K562 (cell line): ENCODE measurements at regions not wholly inside any gene's neighbourhood (a gene's known extent, or its start where the extent isn't known, plus 50 kb on each side); places are given as distances from the start of the nearest gene placed in this dataset.

Source experiments
- ATAC-seq: fragments of 200-7000 bp; cut with Tn5 transposase; 3 replicates; pipeline ENCODE4 v1.9.1; 2020; ENCODE audit warnings: moderate library complexity
- BruUV-seq: library from RNA; stranded (reverse); fragments of 400-500 nt; replicated peaks from 2 replicates; lab custom pipeline; 2021; lab: Mats Ljungman, UMichigan
- CTCF ChIA-PET: fragments of 300-600 bp; formaldehyde crosslinking; extraction: SDS; loops from one replicate; lab custom pipeline; 2021; ENCODE audit warnings: low intra/inter-chr PET ratio; lab: Yijun Ruan, JAX
- POLR2A ChIA-PET: fragments of 300-600, 350-650 bp; sonication (Branson Sonifier 250); formaldehyde crosslinking; extraction: SDS; loops from one replicate; lab custom pipeline; 2021; ENCODE audit warnings: antibody characterized with exemption, inconsistent platforms; lab: Yijun Ruan, JAX
- DNase-seq, 4 experiments: peaks; one replicate each; pipeline versions ENCODE4 v3.0.0 to v3.0.0-alpha.2; 2011 to 2018; ENCODE audit warnings: low spot score in 3 of 4, mixed read lengths in 3 of 4; ENCODE audit errors: extremely low read depth in 1 of 4
- FAIRE-seq: peaks from 2 replicates; lab custom pipeline; 2011; peaks lifted over from hg19 to GRCh38; lab: Jason Lieb, UNC
- H2AFZ ChIP-seq: 2 replicates; pipeline ENCODE4 v1.6.0; 2011; ENCODE audit warnings: low read depth, low read length, control low read depth, inconsistent platforms
- H3K27ac ChIP-seq: fragments of 200-600 bp; 3 replicates; pipeline ENCODE4 v1.8.0; 2011; ENCODE audit warnings: low read depth, mild to moderate bottlenecking, control low read depth, inconsistent platforms, low read length, moderate library complexity, mixed read lengths; ENCODE audit errors: extremely low read depth
- H3K27me3 ChIP-seq, 2 experiments: fragments of 300-600 bp in 1 of 2; 2 replicates in 1 of 2; 3 replicates in 1 of 2; pipeline versions ENCODE4 v1.6.0 to v1.8.0; 2011; ENCODE audit warnings: inconsistent platforms in 2 of 2, low read length in 2 of 2, mild to moderate bottlenecking in 1 of 2, mixed read lengths in 1 of 2, moderate library complexity in 1 of 2; ENCODE audit not compliant: control insufficient read depth in 2 of 2, insufficient read depth in 2 of 2
- H3K36me3 ChIP-seq: fragments of 300-600 bp; 3 replicates; pipeline ENCODE4 v1.8.0; 2011; ENCODE audit warnings: mild to moderate bottlenecking, low read length, inconsistent platforms; ENCODE audit not compliant: control insufficient read depth, insufficient read depth
- H3K4me1 ChIP-seq, 2 experiments: fragments of 200-600 bp in 1 of 2; replicated peaks in 1 of 2; 2 replicates in 1 of 2; 3 replicates in 1 of 2; pipeline versions ENCODE4 v1.5.1 to v1.8.0; 2011; ENCODE audit warnings: inconsistent platforms in 2 of 2, low read length in 2 of 2, mild to moderate bottlenecking in 1 of 2, mixed read lengths in 1 of 2, moderate library complexity in 1 of 2; ENCODE audit not compliant: control insufficient read depth in 2 of 2, insufficient read depth in 2 of 2
- H3K4me2 ChIP-seq: 2 replicates; pipeline ENCODE4 v1.6.1; 2011; ENCODE audit warnings: low read length, control low read depth, inconsistent platforms, mixed read lengths; ENCODE audit not compliant: insufficient read depth
- H3K4me3 ChIP-seq: fragments of 200-600 bp; sonication (generic), shearing (Covaris generic); 2 replicates; pipeline ENCODE4 v1.5.1; 2016; ENCODE audit warnings: control low read depth, inconsistent platforms
- H3K79me2 ChIP-seq: fragments of 200-600 bp; 3 replicates; pipeline ENCODE4 v1.8.0; 2011; ENCODE audit warnings: low read length, inconsistent platforms; ENCODE audit not compliant: control insufficient read depth, insufficient read depth
- H3K9ac ChIP-seq, 2 experiments: 2 replicates each; pipeline versions ENCODE4 v1.6.0 to v1.6.1; 2011; ENCODE audit warnings: low read depth in 2 of 2, low read length in 2 of 2, control low read depth in 1 of 2, inconsistent platforms in 1 of 2, mild to moderate bottlenecking in 1 of 2, mixed read lengths in 1 of 2; ENCODE audit not compliant: insufficient read depth in 1 of 2
- H3K9me1 ChIP-seq: one replicate; pipeline ENCODE4 v1.6.0; 2011; ENCODE audit warnings: inconsistent platforms, mild to moderate bottlenecking, low read length, moderate library complexity; ENCODE audit not compliant: control insufficient read depth, insufficient read depth
- H3K9me3 ChIP-seq: replicated peaks from 2 replicates; pipeline ENCODE4 v1.5.1; 2011; ENCODE audit warnings: low read depth, low read length, inconsistent platforms; ENCODE audit not compliant: control insufficient read depth, insufficient read depth
- H4K20me1 ChIP-seq: replicated peaks from 2 replicates; pipeline ENCODE4 v1.6.1; 2011; ENCODE audit warnings: low read length, inconsistent platforms, mixed read lengths; ENCODE audit not compliant: control insufficient read depth, insufficient read depth
- CHD1 ChIP-seq: fragments of 200-600 bp; sonication (generic); IDR thresholded peaks from one replicate; pipeline ENCODE4 v1.6.1; 2012; ENCODE audit warnings: mild to moderate bottlenecking, moderate library complexity, low read length, inconsistent platforms
- DDX20 ChIP-seq: fragments of 450-650 bp; IDR thresholded peaks from 2 replicates; pipeline ENCODE4 v1.6.1; 2016; ENCODE audit warnings: missing genetic modification characterization, low read depth, mild to moderate bottlenecking, missing compliant biosample characterization, moderate library complexity
- DIDO1 ChIP-seq: fragments of 450-650 bp; IDR thresholded peaks from 2 replicates; pipeline ENCODE4 v1.6.1; 2016; ENCODE audit warnings: low read depth, missing biosample characterization, missing genetic modification characterization
- FOXA3 ChIP-seq, 2 experiments: fragments of 450-650 bp in 1 of 2; sonication (generic) in 1 of 2; formaldehyde crosslinking; IDR thresholded peaks in 1 of 2; conservative IDR thresholded peaks in 1 of 2; 2 replicates each; pipeline versions ENCODE4 v1.4.0 to v1.8.0; 2020 to 2022; ENCODE audit warnings: mild to moderate bottlenecking in 2 of 2, missing genetic modification reagents in 1 of 2
- MXI1 ChIP-seq: IDR thresholded peaks from 2 replicates; pipeline ENCODE4 v1.6.1; 2011; ENCODE audit warnings: low read depth, mild to moderate bottlenecking, improper control_type of control experiment, low read length
- NCOR1 ChIP-seq: fragments of 450-650 bp; IDR thresholded peaks from 2 replicates; pipeline ENCODE4 v1.6.1; 2016; ENCODE audit warnings: mild to moderate bottlenecking, moderate library complexity
- NRF1 ChIP-seq, 2 experiments: fragments of 450-650 bp; IDR thresholded peaks in 1 of 2; conservative IDR thresholded peaks in 1 of 2; 2 replicates each; pipeline ENCODE4 v1.6.1; 2014; ENCODE audit warnings: mild to moderate bottlenecking in 2 of 2
- NUFIP1 ChIP-seq: fragments of 450-650 bp; IDR thresholded peaks from 2 replicates; pipeline ENCODE4 v1.6.1; 2018; ENCODE audit not compliant: partially characterized antibody
- POLR2AphosphoS5 ChIP-seq: IDR thresholded peaks from 2 replicates; pipeline ENCODE4 v1.6.1; 2011; ENCODE audit warnings: mild to moderate bottlenecking, low read depth, low read length, moderate library complexity; ENCODE audit not compliant: control insufficient read depth, insufficient read depth
- PPARD ChIP-seq: fragments of 250-450 bp; sonication (Bioruptor Pico); IDR thresholded peaks from 2 replicates; pipeline ENCODE4 v1.8.0; 2022; ENCODE audit warnings: inconsistent platforms, mild to moderate bottlenecking, moderate library complexity
- SMAD3 ChIP-seq: fragments of 450-650 bp; formaldehyde crosslinking; conservative IDR thresholded peaks from 2 replicates; pipeline ENCODE4 v1.4.0; 2020; ENCODE audit warnings: mild to moderate bottlenecking
- SREBF2 ChIP-seq: sonication (generic); formaldehyde crosslinking; IDR thresholded peaks from 2 replicates; pipeline ENCODE4 v1.4.0; 2020; ENCODE audit warnings: mild to moderate bottlenecking, missing genetic modification reagents
- ZNF408 ChIP-seq: fragments of 250-450 bp; sonication (Bioruptor Pico); IDR thresholded peaks from 2 replicates; pipeline ENCODE4 v1.4.0; 2020; ENCODE audit warnings: low read depth, mild to moderate bottlenecking, moderate library complexity
- ZSCAN32 ChIP-seq: fragments of 450-650 bp; formaldehyde crosslinking; IDR thresholded peaks from 2 replicates; pipeline ENCODE4 v1.4.0; 2020; ENCODE audit warnings: mild to moderate bottlenecking, moderate library complexity
- WGBS: fragments of 100-300 bp; shearing (Covaris generic); methylation state at CpG from one replicate; pipeline ENCODE4 v1.1.6; 2016; ENCODE audit warnings: low coverage, mixed read lengths; ENCODE audit not compliant: insufficient coverage; ENCODE audit errors: missing lambda C conversion rate; 5-methylcytosine and 5-hydroxymethylcytosine counted together
- in situ Hi-C: fragments of 300-500 bp; cut with MboI; formaldehyde crosslinking; loops from 4 replicates; pipeline ENCODE4 v1.15.0; 2018; ENCODE audit warnings: inconsistent platforms, mixed read lengths
- intact Hi-C: fragments of 100-400 bp; cut with micrococcal nuclease; formaldehyde crosslinking; loops from 2 replicates; pipeline ENCODE4 v1.14.2; 2022
- TF ChIP-seq, protein P1 (sequence below): fragments of 200-400 bp; formaldehyde crosslinking; IDR thresholded peaks from 2 replicates; pipeline ENCODE4 v1.6.1; 2017; ENCODE audit warnings: mild to moderate bottlenecking, low read depth, low read length, moderate library complexity
- TF ChIP-seq, protein P2 (sequence below): sonication (generic); IDR thresholded peaks from 2 replicates; pipeline ENCODE4 v1.6.1; 2016
- TF ChIP-seq, protein P3 (sequence below): fragments of 450-650 bp; conservative IDR thresholded peaks from 2 replicates; pipeline ENCODE4 v1.6.1; 2016; ENCODE audit warnings: missing genetic modification characterization, low read depth, mild to moderate bottlenecking, missing compliant biosample characterization, moderate library complexity
- TF ChIP-seq, protein P4 (sequence below): fragments of 250-450 bp; sonication (Bioruptor Pico); IDR thresholded peaks from 2 replicates; pipeline ENCODE4 v1.5.1; 2021; ENCODE audit warnings: mild to moderate bottlenecking

DNA sequence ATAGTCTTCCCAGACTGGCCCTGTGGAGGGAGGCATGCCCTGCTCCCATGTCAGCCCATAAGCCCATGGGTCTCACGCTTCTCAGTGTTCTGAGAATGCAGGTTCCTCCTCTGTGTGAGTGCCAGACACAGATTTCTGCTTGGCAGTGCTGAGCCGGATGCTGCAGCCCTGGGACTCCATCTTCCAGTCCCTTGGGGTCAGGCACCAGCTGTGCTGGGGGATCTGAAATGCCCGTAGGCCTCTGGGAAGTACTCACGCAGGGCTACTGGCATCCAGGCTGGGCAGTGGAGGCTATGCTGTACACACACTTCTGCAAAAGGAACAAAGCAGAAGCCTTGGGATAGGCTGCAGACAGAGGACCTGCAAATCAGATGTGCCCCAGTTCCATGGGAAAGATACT, 1944.6 kb downstream of the EFNA5 start (continued):
- TF ChIP-seq, protein P1, sequence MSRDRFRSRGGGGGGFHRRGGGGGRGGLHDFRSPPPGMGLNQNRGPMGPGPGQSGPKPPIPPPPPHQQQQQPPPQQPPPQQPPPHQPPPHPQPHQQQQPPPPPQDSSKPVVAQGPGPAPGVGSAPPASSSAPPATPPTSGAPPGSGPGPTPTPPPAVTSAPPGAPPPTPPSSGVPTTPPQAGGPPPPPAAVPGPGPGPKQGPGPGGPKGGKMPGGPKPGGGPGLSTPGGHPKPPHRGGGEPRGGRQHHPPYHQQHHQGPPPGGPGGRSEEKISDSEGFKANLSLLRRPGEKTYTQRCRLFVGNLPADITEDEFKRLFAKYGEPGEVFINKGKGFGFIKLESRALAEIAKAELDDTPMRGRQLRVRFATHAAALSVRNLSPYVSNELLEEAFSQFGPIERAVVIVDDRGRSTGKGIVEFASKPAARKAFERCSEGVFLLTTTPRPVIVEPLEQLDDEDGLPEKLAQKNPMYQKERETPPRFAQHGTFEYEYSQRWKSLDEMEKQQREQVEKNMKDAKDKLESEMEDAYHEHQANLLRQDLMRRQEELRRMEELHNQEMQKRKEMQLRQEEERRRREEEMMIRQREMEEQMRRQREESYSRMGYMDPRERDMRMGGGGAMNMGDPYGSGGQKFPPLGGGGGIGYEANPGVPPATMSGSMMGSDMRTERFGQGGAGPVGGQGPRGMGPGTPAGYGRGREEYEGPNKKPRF, result no peak
- no peak for TF ChIP-seq ZNF408
- TF ChIP-seq, protein P2, sequence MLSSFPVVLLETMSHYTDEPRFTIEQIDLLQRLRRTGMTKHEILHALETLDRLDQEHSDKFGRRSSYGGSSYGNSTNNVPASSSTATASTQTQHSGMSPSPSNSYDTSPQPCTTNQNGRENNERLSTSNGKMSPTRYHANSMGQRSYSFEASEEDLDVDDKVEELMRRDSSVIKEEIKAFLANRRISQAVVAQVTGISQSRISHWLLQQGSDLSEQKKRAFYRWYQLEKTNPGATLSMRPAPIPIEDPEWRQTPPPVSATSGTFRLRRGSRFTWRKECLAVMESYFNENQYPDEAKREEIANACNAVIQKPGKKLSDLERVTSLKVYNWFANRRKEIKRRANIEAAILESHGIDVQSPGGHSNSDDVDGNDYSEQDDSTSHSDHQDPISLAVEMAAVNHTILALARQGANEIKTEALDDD, result no peak
- TF ChIP-seq, protein P3, sequence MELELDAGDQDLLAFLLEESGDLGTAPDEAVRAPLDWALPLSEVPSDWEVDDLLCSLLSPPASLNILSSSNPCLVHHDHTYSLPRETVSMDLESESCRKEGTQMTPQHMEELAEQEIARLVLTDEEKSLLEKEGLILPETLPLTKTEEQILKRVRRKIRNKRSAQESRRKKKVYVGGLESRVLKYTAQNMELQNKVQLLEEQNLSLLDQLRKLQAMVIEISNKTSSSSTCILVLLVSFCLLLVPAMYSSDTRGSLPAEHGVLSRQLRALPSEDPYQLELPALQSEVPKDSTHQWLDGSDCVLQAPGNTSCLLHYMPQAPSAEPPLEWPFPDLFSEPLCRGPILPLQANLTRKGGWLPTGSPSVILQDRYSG (tag), result no peak
- TF ChIP-seq SMAD3, result no peak

DNA sequence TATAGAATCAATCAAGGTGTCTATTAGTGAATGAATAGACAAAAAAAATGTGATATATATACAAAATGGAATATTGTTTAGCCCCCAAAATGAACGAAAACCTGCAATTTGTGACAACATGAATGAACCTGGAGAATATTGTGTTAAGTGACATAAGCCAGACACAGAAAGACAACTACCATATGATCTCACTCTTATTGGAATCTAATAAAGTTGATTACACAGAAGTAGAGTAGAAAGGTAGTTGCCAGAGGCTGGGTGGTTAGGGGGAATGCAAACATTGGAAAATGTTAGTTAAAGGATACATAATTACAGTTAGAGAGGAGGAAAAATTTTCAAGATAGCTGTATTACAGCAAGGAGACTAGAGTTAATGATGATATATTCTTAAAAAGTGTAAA, 1962.3 kb downstream of the EFNA5 start:
- H3K4me2 ChIP-seq, result no peak overlapping the region
- BruUV-seq, result no TSS peak
- 0% methylated on average over 1 of the region's 1 CpG for WGBS
- no peaks in the 10 kb centered on the region for H4K20me1 ChIP-seq
- H2AFZ ChIP-seq, result no peak overlapping the region
- no peaks in the 10 kb centered on the region for H3K27me3 ChIP-seq
- no peaks in the 10 kb centered on the region for H3K36me3 ChIP-seq
- POLR2A ChIA-PET, result no interaction called here
- no peak overlapping the region for H3K4me3 ChIP-seq
- in situ Hi-C loops (no loop called here), intact Hi-C loops (no loop called here)
- FAIRE-seq (no peak), DNase-seq (no peak), ATAC-seq (no peak)
- no peaks in the 10 kb centered on the region for H3K9me1 ChIP-seq
- H3K9ac ChIP-seq, result no peak overlapping the region
- no peak overlapping the region for H3K27ac ChIP-seq
- no peaks in the 10 kb centered on the region for H3K4me1 ChIP-seq
- H3K79me2 ChIP-seq, result no peaks in the 10 kb centered on the region
- CTCF ChIA-PET, result no interaction called here
- no peaks in the 10 kb centered on the region for H3K9me3 ChIP-seq
- TF ChIP-seq NUFIP1 (no peak), NRF1 (conservative IDR thresholded peaks at IDR 0.05 in 1 of 2, IDR thresholded peaks at IDR 0.05 in 1 of 2) (no peak), PPARD (no peak), DIDO1 (no peak), NCOR1 (no peak), FOXA3 (CRISPR knock-in tag; conservative IDR thresholded peaks at IDR 0.05 in 1 of 2, IDR thresholded peaks at IDR 0.05 in 1 of 2) (no peak), MXI1 (no peak), CHD1 (no peak), ZSCAN32 (CRISPR knock-in tag) (no peak), ZNF408 (no peak), DDX20 (tag) (no peak), POLR2AphosphoS5 (no peak), SREBF2 (CRISPR knock-in tag) (no peak)
- TF ChIP-seq, protein P4, sequence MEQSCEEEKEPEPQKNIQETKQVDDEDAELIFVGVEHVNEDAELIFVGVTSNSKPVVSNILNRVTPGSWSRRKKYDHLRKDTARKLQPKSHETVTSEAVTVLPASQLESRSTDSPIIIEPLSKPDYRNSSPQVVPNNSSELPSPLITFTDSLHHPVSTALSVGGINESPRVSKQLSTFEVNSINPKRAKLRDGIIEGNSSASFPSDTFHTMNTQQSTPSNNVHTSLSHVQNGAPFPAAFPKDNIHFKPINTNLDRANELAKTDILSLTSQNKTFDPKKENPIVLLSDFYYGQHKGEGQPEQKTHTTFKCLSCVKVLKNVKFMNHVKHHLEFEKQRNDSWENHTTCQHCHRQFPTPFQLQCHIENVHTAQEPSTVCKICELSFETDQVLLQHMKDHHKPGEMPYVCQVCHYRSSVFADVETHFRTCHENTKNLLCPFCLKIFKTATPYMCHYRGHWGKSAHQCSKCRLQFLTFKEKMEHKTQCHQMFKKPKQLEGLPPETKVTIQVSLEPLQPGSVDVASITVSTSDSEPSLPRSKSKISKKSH (CRISPR knock-in tag), result no peak
